ENCODE measurements at regions not wholly inside any gene's neighbourhood (a gene's known extent, or its start where the extent isn't known, plus 50 kb on each side); places are given as distances from the start of the nearest gene placed in this dataset.
"Not testable (repeated sequence)": the region's sequence is repeated elsewhere in the genome, so short reads cannot be mapped to it uniquely, and the experiment has no call there.

DNA sequence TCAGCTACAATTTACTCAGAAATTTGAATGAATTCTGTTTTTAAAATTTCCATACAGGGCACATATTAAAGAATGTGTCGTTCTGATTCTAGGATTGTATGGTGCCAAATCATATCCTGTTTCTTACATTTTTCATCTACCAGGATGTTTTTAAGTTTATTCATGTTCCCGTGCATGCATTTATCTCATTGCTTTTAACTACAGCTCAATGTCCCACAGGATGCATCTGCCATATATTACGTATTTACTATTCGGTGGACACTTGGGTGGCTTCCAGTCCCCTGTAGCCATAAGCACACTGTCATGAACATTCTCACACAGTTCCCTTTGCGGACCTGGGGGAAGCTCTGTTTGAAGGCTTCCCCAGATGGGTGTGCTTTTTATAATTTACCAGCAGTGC lies 122.3 kb downstream of the CCDC71L start:
- H3K27ac ChIP-seq = no peak overlapping the region
- TF ChIP-seq ZFX (IDR thresholded peaks at IDR 0.05; ENCODE audit: borderline replicate concordance) = no peak
- TF ChIP-seq, protein P1, sequence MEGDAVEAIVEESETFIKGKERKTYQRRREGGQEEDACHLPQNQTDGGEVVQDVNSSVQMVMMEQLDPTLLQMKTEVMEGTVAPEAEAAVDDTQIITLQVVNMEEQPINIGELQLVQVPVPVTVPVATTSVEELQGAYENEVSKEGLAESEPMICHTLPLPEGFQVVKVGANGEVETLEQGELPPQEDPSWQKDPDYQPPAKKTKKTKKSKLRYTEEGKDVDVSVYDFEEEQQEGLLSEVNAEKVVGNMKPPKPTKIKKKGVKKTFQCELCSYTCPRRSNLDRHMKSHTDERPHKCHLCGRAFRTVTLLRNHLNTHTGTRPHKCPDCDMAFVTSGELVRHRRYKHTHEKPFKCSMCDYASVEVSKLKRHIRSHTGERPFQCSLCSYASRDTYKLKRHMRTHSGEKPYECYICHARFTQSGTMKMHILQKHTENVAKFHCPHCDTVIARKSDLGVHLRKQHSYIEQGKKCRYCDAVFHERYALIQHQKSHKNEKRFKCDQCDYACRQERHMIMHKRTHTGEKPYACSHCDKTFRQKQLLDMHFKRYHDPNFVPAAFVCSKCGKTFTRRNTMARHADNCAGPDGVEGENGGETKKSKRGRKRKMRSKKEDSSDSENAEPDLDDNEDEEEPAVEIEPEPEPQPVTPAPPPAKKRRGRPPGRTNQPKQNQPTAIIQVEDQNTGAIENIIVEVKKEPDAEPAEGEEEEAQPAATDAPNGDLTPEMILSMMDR (IDR thresholded peaks at IDR 0.05) = no peak

DNA sequence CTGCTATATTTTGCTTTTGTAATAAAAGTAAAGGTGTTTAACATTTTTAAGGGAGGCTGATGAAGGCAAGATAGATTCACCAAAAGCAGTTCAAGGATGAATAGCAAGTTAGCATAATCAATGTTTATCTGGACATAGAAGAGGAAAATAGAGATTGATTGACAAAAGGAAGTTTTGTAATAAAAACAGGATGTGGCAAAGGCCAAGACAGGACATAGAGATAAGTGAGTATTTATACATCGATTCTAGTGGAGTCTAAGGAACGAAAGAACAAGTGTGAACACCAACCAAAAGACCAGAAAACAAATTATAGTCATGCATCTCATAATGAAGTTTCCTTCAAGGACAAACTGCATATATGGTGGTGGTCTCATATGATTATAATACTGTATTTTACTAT lies 123.8 kb downstream of the CCDC71L start:
- TF ChIP-seq, protein P1 (IDR thresholded peaks at IDR 0.05) = no peak
- TF ChIP-seq ZFX (IDR thresholded peaks at IDR 0.05; ENCODE audit: borderline replicate concordance) = no peak
- H3K27ac ChIP-seq = no peak overlapping the region

DNA sequence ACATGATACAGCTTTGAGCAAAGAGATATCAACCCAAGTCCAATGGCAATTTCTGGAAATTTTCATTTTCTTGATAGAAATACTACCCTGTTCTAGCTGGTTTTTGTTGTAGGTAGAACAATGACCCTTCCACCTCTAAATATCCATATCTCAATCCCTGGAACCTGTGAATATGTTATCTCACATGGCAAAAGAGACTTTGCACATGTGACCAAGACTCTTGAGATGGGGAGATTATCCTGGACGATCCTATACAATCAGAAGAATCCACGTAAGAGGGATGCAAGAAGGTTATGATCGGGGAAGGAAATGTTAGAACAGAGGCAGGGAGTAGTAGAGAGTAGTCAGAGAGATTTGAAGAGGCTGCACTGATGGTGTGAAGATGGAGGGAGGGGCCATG lies 124.9 kb downstream of the CCDC71L start:
- no peak for TF ChIP-seq ZFX (IDR thresholded peaks at IDR 0.05; ENCODE audit: borderline replicate concordance)
- TF ChIP-seq, protein P1 (IDR thresholded peaks at IDR 0.05) = no peak
- no peak overlapping the region for H3K27ac ChIP-seq

DNA sequence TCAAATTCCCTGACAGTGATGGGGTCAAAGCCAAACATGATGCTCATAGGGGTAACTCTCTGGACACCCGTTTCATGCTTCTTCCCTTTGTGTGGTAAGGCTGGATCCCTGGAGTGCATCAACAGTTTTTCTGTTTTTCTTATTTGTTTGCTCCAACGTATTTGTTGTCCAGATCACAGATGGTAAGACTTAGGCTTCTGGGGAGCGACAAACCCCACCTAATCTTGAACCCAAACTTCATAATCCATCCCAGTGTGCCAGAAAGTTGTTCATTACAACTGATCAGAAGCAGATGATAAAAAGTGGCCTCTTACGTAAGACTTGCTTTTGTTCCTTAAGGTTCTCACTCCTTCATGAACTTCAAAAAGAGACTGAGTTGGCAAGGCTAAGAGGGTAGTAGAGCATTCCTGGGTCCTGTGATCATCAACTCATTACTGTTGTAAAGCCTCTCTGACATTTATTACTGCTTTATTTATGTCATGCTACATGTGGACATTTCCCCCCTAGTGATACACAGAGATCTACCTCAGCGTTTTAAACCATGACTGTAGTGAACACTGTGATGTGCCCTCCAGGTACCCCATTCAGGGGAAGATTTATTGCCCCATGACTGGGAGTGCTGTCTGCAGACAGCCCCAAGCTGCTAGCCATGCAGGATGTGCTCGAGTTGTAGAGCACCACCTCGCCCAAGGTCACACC lies 125.6 kb downstream of the CCDC71L start:
- no peak for TF ChIP-seq ZFX (IDR thresholded peaks at IDR 0.05; ENCODE audit: borderline replicate concordance)
- TF ChIP-seq, protein P1 (IDR thresholded peaks at IDR 0.05) = no peak
- no peak overlapping the region for H3K27ac ChIP-seq

DNA sequence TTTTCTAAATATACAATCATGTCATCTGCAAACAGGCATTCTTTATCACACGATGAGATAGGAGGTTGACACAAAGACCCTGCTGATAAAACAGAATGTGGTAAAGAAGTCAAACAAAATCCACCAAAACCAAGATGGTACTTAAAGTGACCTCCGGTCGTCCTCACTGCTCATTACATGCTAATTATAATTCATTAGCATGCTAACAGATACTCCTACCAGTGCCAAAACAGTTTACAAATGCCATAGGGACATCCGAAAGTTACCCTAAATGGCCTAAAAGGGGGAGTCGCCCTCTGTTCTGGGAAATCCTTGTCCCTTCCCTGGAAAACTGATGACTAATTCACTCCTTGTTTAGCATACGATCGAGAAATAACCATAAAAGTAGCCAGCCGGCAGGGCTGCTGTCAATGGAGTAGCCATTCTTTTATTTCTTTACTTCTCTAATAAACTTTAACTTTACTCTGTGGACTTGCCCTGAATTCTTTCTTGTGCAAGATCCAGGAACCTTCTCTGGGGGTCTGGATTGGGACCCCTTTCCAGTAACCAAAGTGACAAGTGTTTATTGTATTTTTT lies 126.6 kb downstream of the CCDC71L start:
- no peak overlapping the region for H3K27ac ChIP-seq
- TF ChIP-seq ZFX (IDR thresholded peaks at IDR 0.05; ENCODE audit: borderline replicate concordance) = no peak

DNA sequence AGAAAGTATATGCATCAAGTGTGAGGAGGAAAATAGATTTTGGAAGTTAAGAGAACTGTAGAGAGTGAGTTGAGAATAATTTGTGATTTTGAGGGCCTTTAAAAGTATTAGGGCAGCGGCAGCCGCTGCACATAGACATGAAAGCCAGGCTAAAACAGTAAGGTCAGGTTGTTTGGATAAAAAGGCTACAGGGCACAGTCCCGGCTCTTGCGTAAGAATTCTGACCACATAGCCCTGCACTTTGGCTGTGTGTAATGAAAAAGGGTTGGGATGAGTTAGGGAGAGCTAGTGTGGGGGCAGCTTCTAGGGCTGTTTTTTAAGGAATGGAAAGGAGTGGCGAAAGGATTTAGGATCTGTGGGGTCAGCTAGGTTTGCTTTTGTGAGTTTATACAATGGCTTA lies 130.8 kb downstream of the CCDC71L start:
- not testable (repeated sequence) for H3K27ac ChIP-seq

DNA sequence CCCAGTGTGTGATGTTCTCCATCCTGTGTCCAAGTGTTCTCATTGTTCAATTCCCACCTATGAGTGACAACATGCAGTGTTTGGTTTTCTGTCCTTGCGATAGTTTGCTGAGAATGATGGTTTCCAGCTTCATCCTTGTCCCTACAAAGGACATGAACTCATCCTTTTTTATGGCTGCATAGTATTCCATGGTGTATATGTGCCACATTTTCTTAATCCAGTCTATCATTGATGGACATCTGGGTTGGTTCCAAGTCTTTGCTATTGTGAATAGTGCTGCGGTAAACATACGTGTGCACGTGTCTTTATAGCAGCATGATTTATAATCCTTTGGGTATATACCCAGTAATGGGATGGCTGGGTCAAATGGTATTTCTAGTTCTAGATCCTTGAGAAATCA lies 134.3 kb downstream of the CCDC71L start:
- H3K27ac ChIP-seq = not testable (repeated sequence)

DNA sequence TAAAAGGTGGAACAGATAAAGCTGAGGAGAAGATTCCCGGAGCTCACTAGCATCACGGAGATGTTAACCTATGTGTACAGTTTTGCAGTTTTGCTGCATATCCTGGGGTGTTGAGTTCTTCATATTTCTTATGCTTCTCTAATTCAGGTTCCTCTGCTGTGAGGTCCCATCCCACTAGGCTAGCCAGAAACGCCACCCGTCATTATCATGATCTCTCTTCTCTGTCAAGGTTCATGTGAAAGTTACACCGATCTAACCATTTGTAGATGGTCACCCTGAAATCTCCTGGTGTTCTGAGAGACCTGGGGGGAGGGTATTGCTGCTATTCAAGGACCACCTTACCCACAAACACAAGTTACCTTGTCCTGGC lies 136.3 kb downstream of the CCDC71L start:
- no peak for TF ChIP-seq ZFX (IDR thresholded peaks at IDR 0.05; ENCODE audit: borderline replicate concordance)
- TF ChIP-seq, protein P1 (IDR thresholded peaks at IDR 0.05) = no peak
- no peak overlapping the region for H3K27ac ChIP-seq

DNA sequence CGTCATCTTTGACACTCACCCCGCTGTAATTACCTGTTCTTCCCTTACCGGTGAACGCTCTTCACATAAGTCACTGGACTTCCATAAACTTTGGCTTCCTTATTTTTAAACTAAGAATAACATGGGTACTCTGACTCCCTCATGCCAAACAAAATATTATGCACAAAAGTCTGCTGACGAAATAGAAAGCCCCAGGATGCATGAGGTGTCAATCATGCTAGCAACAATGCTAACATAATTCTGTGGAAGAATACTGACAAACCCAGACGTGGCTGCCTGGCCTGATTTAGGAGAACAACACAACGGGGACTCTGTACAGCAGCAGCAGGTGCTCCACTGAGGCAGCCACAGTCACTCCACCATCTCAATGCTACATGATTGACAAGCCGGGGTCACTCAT lies 137.5 kb downstream of the CCDC71L start:
- TF ChIP-seq ZFX (IDR thresholded peaks at IDR 0.05; ENCODE audit: borderline replicate concordance) = no peak
- TF ChIP-seq, protein P1 (IDR thresholded peaks at IDR 0.05) = no peak
- no peak overlapping the region for H3K27ac ChIP-seq

Data from 22Rv1 (cell line).